DMS 273 (cell line): ENCODE measurements at regions not wholly inside any gene's neighbourhood (a gene's known extent, or its start where the extent isn't known, plus 50 kb on each side); places are given as distances from the start of the nearest gene placed in this dataset.
"Not testable (repeated sequence)": the region's sequence is repeated elsewhere in the genome, so short reads cannot be mapped to it uniquely, and the experiment has no call there.

Source experiments
- DNase-seq: peaks from one replicate; lab custom pipeline; 2025; ENCODE audit not compliant: unreplicated experiment; lab: John Stamatoyannopoulos, UW

GRCh38 chr16:88185976-88186888, 196.5 kb upstream of the ZNF469 start:
- DNase-seq, result not testable (repeated sequence)

- not testable (repeated sequence) for DNase-seq
Measured at GRCh38 chr16:88186889-88187870, 195.6 kb upstream of the ZNF469 start.

- not testable (repeated sequence) for DNase-seq
Measured at GRCh38 chr16:88188171-88188895, 194.4 kb upstream of the ZNF469 start.

- not testable (repeated sequence) for DNase-seq
Measured at GRCh38 chr16:88190592-88191095, 192.1 kb upstream of the ZNF469 start.

GRCh38 chr16:88191168-88191567, 191.6 kb upstream of the ZNF469 start:
- not testable (repeated sequence) for DNase-seq

- DNase-seq, result no peak
Measured at GRCh38 chr16:88192601-88193000, 190.2 kb upstream of the ZNF469 start.

- peak; percentile 71 for DNase-seq
Measured at GRCh38 chr16:88193706-88194396, 188.9 kb upstream of the ZNF469 start.

- peak; percentile 48 for DNase-seq
Measured at GRCh38 chr16:88194397-88195268, 188.1 kb upstream of the ZNF469 start.

- no peak for DNase-seq
Measured at GRCh38 chr16:88195269-88195705, 187.5 kb upstream of the ZNF469 start.

GRCh38 chr16:88195911-88196465, 186.8 kb upstream of the ZNF469 start:
- no peak for DNase-seq

GRCh38 chr16:88196471-88197400, 186.0 kb upstream of the ZNF469 start:
- DNase-seq, result no peak

- no peak for DNase-seq
Measured at GRCh38 chr16:88197481-88198456, 185.0 kb upstream of the ZNF469 start.

GRCh38 chr16:88198457-88199295, 184.1 kb upstream of the ZNF469 start:
- DNase-seq, result not testable (repeated sequence)

- DNase-seq, result not testable (repeated sequence)
Measured at GRCh38 chr16:88199296-88200153, 183.2 kb upstream of the ZNF469 start.
